ACC112 (cell line): ENCODE measurements at regions not wholly inside any gene's neighbourhood (a gene's known extent, or its start where the extent isn't known, plus 50 kb on each side); places are given as distances from the start of the nearest gene placed in this dataset.
A peak's percentile ranks its signal among the peaks of the same experiment; 100 is the strongest.

Experiments used
- H2AFZ ChIP-seq: fragments of 200-600 bp; sonication (generic); one replicate; pipeline ENCODE4 v1.6.0; 2017; ENCODE audit warnings: antibody characterized with exemption, low read length; ENCODE audit not compliant: unreplicated experiment
- H3K27ac ChIP-seq: fragments of 200-600 bp; sonication (generic); 2 replicates; pipeline ENCODE4 v1.5.1; 2014; ENCODE audit warnings: low read depth, mild to moderate bottlenecking, antibody characterized with exemption, low read length, moderate library complexity
- H3K27me3 ChIP-seq: fragments of 200-600 bp; sonication (generic); 2 replicates; pipeline ENCODE4 v1.6.1; 2014; ENCODE audit warnings: mild to moderate bottlenecking, antibody characterized with exemption, low read length, moderate library complexity, mixed read lengths; ENCODE audit not compliant: insufficient read depth
- H3K36me3 ChIP-seq: fragments of 200-600 bp; sonication (generic); 2 replicates; pipeline ENCODE4 v1.6.1; 2016; ENCODE audit warnings: mild to moderate bottlenecking, antibody characterized with exemption, low read length, moderate library complexity, mixed read lengths; ENCODE audit not compliant: insufficient read depth
- H3K4me1 ChIP-seq: fragments of 200-600 bp; sonication (generic); one replicate; pipeline ENCODE4 v1.6.1; 2016; ENCODE audit warnings: low read length, mixed read lengths; ENCODE audit not compliant: insufficient read depth, unreplicated experiment, control insufficient read depth
- H3K4me3 ChIP-seq: fragments of 200-600 bp; sonication (generic); 2 replicates; pipeline ENCODE4 v1.5.1; 2014; ENCODE audit warnings: mild to moderate bottlenecking, low read depth, low read length
- H3K79me2 ChIP-seq: fragments of 200-600 bp; sonication (generic); one replicate; pipeline ENCODE4 v1.6.0; 2016; ENCODE audit warnings: low read length; ENCODE audit not compliant: control insufficient read depth, unreplicated experiment, insufficient read depth

- Histone ChIP-seq H3K4me1 (peaks cover 10% of the 10 kb centered on the region), H3K27me3 (no peaks in the 10 kb centered on the region), H3K4me3 (no peak overlapping the region), H3K36me3 (no peaks in the 10 kb centered on the region), H2AFZ (no peak overlapping the region), H3K27ac (peak overlapping the region; percentile 68), H3K79me2 (no peaks in the 10 kb centered on the region)
Observed at GRCh38 chr15:87207990-87208580, 1048.5 kb downstream of the NTRK3 start.

- Histone ChIP-seq H3K27ac (peak overlapping the region; percentile 68; the same call in 1 of the 2 replicates), H3K27me3 (no peaks in the 10 kb centered on the region), H3K4me1 (peaks cover 10% of the 10 kb centered on the region), H3K4me3 (no peak overlapping the region), H2AFZ (no peak overlapping the region), H3K79me2 (no peaks in the 10 kb centered on the region), H3K36me3 (no peaks in the 10 kb centered on the region)
Observed at GRCh38 chr15:87207251-87207650, 1049.3 kb downstream of the NTRK3 start.

- no peaks in the 10 kb centered on the region for H3K27me3 ChIP-seq
- H3K27ac ChIP-seq: no peak overlapping the region
- no peaks in the 10 kb centered on the region for H3K36me3 ChIP-seq
- no peak overlapping the region for H2AFZ ChIP-seq
- no peak overlapping the region for H3K4me3 ChIP-seq
- H3K4me1 ChIP-seq: no peaks in the 10 kb centered on the region
- no peaks in the 10 kb centered on the region for H3K79me2 ChIP-seq
Observed at GRCh38 chr15:87201986-87202385, 1054.6 kb downstream of the NTRK3 start.

- Histone ChIP-seq H3K4me3 (no peak overlapping the region), H3K27me3 (no peaks in the 10 kb centered on the region), H3K4me1 (no peaks in the 10 kb centered on the region), H3K27ac (no peak overlapping the region), H3K79me2 (no peaks in the 10 kb centered on the region), H2AFZ (no peak overlapping the region), H3K36me3 (no peaks in the 10 kb centered on the region)
Observed at GRCh38 chr15:87200149-87200548, 1056.4 kb downstream of the NTRK3 start.

- no peaks in the 10 kb centered on the region for H3K27me3 ChIP-seq
Observed at GRCh38 chr15:87197981-87198380, 1058.6 kb downstream of the NTRK3 start.

GRCh38 chr15:87196498-87196897 is 1060.0 kb downstream of the NTRK3 start:
- H3K36me3 ChIP-seq: no peaks in the 10 kb centered on the region
- no peak overlapping the region for H2AFZ ChIP-seq
- H3K27ac ChIP-seq: no peak overlapping the region
- no peak overlapping the region for H3K4me3 ChIP-seq
- no peaks in the 10 kb centered on the region for H3K79me2 ChIP-seq
- no peaks in the 10 kb centered on the region for H3K4me1 ChIP-seq
- H3K27me3 ChIP-seq: no peaks in the 10 kb centered on the region

More at GRCh38 chr15:87197981-87198380, 1058.6 kb downstream of the NTRK3 start:
- H3K36me3 ChIP-seq: no peaks in the 10 kb centered on the region
- H3K4me1 ChIP-seq: no peaks in the 10 kb centered on the region
- H3K27ac ChIP-seq: no peak overlapping the region
- no peak overlapping the region for H3K4me3 ChIP-seq
- H3K79me2 ChIP-seq: no peaks in the 10 kb centered on the region
- no peak overlapping the region for H2AFZ ChIP-seq

- Histone ChIP-seq H3K36me3 (no peaks in the 10 kb centered on the region), H3K27me3 (no peaks in the 10 kb centered on the region), H2AFZ (no peak overlapping the region), H3K4me1 (no peaks in the 10 kb centered on the region), H3K4me3 (no peak overlapping the region), H3K79me2 (no peaks in the 10 kb centered on the region), H3K27ac (no peak overlapping the region)
Observed at GRCh38 chr15:87193481-87193880, 1063.1 kb downstream of the NTRK3 start.

GRCh38 chr15:87167706-87168105 is 1088.0 kb downstream of the AGBL1 start:
- H3K27me3 ChIP-seq: no peaks in the 10 kb centered on the region
- no peaks in the 10 kb centered on the region for H3K4me1 ChIP-seq
- H3K27ac ChIP-seq: no peak overlapping the region
- H3K4me3 ChIP-seq: no peak overlapping the region
- H3K36me3 ChIP-seq: no peaks in the 10 kb centered on the region
- no peak overlapping the region for H2AFZ ChIP-seq
- no peaks in the 10 kb centered on the region for H3K79me2 ChIP-seq

- Histone ChIP-seq H3K27ac (no peak overlapping the region), H3K79me2 (no peaks in the 10 kb centered on the region), H3K4me1 (no peaks in the 10 kb centered on the region), H3K27me3 (no peaks in the 10 kb centered on the region), H3K36me3 (no peaks in the 10 kb centered on the region), H3K4me3 (no peak overlapping the region), H2AFZ (no peak overlapping the region)
Observed at GRCh38 chr15:87167055-87167454, 1087.4 kb downstream of the AGBL1 start.

- Histone ChIP-seq H3K4me1 (peaks cover 15% of the 10 kb centered on the region), H3K27me3 (no peaks in the 10 kb centered on the region), H3K79me2 (no peaks in the 10 kb centered on the region), H3K27ac (peak overlapping the region; percentile 87), H3K4me3 (no peak overlapping the region), H2AFZ (no peak overlapping the region), H3K36me3 (no peaks in the 10 kb centered on the region)
Observed at GRCh38 chr15:87155771-87156170, 1076.1 kb downstream of the AGBL1 start.

- no peaks in the 10 kb centered on the region for H3K79me2 ChIP-seq
- no peak overlapping the region for H3K4me3 ChIP-seq
- H3K4me1 ChIP-seq: peaks cover 15% of the 10 kb centered on the region
- H2AFZ ChIP-seq: no peak overlapping the region
- H3K27ac ChIP-seq: peak overlapping the region; percentile 87
- no peaks in the 10 kb centered on the region for H3K27me3 ChIP-seq
- no peaks in the 10 kb centered on the region for H3K36me3 ChIP-seq
Observed at GRCh38 chr15:87154761-87155160, 1075.1 kb downstream of the AGBL1 start.
